ENCODE measurements at regions not wholly inside any gene's neighbourhood (a gene's known extent, or its start where the extent isn't known, plus 50 kb on each side); places are given as distances from the start of the nearest gene placed in this dataset.
"Not testable (repeated sequence)": the region's sequence is repeated elsewhere in the genome, so short reads cannot be mapped to it uniquely, and the experiment has no call there.

DNA sequence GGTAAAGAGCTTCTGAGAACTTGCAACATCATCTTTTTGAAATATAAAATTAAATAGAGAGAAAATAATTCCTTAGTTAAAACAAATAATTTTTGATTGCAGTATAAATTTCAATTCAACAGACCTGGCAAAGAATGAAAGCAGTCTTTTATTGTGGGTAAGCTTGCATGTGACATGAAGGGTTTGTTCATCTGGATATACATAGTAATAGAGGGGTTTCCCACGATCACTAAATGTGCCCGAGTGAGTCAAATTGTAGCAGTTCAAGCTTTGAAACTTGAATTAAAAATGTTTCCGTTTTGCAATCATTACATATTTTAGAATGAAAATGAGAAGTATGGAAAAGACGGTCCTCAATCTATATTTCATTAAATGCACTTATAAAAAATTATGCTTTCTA is 658.4 kb upstream of the MBL2 start:
- DNase-seq (ENCODE audit: low spot score), result no peak

DNA sequence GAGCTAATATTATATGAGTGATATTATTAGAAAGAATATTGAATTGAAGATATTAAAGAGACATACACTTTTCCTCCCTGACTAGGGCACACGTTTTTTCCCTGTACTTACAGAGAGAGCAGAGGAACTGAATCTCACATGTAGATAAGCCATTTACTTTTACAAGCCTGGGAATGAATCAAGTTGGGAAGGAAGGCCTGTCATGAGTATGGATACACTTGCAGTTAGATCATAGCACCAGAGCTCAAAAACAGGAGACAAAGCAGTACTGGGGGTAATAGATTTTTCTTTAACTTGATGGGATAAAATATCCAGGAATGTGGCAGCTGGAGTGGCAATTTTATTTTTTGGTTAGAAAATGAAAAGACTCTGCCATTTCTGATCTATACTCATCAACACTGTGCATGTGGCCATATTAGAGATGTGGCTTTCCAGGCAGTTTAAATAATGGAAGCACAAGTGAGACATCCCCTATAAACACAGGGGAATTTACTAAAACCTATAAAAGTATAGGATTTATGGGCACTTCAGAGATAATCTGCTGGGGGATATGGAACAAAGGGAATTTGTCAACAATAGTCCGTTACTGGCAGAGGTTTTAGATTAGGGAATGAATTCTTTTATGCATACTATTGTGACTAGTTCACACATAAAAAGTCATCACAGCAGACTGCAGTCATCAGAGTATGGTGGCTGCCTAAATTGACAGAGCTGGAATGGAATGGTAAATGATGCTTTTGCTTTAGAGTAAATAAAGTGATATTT is 657.7 kb upstream of the MBL2 start:
- DNase-seq (ENCODE audit: low spot score), result no peak

DNA sequence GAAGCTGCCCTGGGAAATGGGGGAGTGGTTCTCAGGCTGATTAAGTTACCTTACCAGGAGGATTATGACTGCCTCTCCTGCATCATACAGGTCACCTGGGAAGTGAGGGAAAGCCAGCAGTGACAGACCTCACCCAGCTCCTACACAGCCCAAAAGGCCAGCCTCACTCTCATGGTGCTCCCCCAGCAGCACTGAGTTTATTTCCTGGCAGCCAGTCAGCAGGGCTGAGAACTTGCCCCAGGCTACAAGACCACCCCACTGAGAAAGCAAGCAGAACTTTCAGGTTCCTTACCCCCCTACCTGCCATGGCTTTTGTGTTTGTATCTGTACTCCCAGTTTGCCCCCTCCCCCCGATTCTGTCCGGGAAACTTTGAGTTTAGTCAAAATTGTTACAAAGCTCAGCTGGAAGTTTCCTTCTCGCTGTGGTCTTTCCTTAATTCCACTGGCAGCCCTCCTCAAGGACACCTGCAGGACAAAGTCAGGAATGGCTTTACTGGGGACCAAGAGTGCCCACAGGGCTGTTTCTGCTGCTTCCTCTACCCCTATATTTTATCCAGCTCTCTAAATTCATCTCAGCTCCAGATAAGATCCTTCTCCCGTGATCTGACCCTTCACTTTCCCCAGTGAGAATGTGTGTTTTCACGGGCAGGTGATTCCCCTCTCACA is 649.8 kb upstream of the MBL2 start:
- no peak for DNase-seq (ENCODE audit: low spot score)

- DNase-seq (ENCODE audit: low spot score), result no peak
Observed at GRCh38 chr10:53412651-53413050, 640.1 kb upstream of the MBL2 start.

DNA sequence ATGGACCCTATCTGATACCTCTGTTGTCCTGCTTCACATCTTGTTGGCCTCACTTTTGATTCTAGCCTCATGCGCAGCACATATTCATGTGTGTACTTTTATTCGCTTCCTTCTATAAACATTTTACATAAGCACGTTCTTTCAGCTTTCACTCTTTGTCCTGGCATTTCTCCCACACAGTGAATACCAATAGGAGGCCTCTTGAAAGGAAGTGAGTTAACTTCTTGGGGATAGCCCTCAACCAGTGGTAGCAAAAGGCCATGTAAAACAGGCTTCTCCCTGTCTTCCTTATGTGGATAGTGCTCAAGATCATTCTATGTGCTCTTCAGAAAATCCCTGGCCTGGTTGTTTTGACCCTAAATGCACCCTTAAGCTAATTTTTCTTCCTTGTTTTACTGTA is 633.9 kb upstream of the MBL2 start:
- no peak for DNase-seq (ENCODE audit: low spot score)

DNA sequence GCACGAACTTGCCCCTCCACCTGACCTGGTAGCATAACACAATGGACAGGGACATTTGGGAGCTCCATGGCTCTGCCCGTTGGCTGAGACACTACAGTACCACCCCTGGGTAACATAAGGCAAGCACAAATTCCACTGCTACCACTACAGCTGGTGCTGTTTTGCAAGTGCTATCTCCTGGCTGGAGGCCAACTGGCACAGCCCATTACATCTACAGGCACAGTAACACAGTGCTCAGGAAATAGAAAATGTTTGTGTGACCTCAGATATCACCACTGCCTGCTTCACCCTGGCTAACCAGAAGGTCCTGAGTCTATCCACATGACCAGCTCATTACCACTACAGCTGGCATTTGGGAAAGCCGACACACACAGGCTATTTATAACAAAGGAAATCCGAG is 631.1 kb upstream of the MBL2 start:
- DNase-seq (ENCODE audit: low spot score), result no peak

GRCh38 chr10:53402594-53402993 is 630.0 kb upstream of the MBL2 start:
- no peak for DNase-seq (ENCODE audit: low spot score)

DNA sequence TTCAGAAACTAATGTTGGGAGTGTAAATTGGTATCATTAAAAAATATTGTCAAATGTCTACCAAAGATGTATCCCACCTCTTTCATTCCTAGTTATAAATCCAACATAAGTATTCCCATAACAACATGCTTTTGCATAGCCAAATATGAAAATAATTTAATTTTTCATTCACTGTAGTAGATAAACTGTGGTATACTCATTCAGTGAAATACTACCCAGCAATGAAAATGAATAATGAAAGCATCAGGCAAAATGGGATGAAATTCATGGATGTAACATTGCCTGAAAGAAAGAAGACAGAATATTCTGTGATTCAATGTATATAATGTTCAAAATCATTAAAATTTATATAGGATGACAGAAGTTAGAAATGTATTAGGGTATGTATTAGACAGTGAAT is 629.0 kb upstream of the MBL2 start:
- DNase-seq (ENCODE audit: low spot score), result no peak

GRCh38 chr10:53396876-53397275 is 624.3 kb upstream of the MBL2 start:
- DNase-seq (ENCODE audit: low spot score), result no peak

DNA sequence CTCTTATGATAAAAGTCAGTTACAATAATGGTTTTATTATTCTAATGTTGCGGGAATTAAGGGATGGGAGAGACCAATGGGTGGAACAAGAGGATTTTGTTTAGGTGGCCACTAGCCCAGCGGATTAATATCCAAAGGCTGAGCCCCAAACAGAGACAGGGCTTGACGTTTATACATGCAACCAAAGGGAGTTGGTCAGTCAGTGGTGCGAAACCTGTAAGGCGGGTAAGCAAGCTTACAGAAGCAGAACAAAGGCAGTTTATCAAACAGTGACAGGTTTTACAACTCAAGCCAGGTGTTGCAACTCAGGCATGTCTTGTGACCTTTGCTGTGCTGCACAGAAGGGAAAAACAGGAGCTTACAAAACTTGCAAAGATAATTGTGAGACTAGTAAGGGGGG is 622.9 kb upstream of the MBL2 start:
- no peak for DNase-seq (ENCODE audit: low spot score)

DNA sequence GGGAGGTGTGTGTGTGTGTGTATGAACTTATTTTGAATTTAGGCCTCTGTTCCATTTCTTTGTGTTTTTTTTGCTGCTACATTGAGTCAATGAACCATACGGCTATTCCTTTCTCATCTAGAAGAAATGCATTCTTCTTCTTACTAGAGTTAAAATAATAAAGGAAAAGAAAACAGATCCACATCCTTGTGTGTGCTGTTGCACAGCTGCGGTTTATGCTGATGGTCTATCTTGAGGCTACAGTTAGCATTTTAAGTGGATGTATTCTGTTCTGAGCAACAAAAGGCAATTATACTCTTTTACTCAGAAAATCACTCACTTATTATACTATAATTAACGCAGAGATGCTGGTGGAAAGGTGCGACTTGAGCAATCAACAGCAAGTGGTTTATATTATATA is 615.0 kb upstream of the MBL2 start:
- DNase-seq (ENCODE audit: low spot score), result no peak

DNA sequence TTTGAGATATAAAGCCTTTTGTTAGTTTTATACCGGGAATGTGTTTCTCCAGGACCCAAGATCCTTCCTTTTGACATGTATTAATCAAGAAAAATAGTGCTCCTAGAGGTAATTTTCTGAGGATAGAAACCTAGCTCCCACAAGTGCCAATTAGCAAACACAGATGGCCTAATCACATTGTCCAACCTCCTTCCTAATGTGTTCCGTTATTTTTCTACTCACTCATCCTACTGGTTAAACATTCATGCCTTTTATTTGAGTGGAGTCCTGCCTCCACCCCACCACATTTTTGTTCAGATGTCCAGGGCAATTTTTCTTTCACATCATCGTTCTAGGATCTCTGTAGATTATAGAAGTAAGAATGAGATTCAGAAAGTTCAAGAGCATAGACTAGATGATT is 610.0 kb upstream of the MBL2 start:
- DNase-seq (ENCODE audit: low spot score), result no peak

DNA sequence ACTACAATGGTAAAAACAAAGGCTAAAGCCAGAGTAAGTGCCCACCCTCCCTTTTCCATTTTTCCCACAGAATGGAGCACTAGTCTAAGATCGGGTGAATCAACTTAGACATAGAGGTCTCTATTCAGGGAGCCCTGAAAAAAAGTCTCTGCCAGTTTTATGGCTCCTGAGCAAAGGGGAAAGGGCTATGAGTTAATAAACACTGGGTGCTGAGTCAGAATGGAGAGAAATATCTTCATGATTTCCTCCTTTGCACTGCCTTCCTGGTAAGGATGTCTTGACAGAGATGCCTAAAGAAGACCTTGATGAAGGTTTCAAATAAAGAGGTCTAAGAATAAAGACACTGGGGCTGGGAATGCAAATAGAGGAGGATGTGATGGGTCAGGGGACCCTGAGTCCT is 607.4 kb upstream of the MBL2 start:
- DNase-seq (ENCODE audit: low spot score), result no peak

GRCh38 chr10:53370347-53370746 is 597.8 kb upstream of the MBL2 start:
- no peak for DNase-seq (ENCODE audit: low spot score)

GRCh38 chr10:53361936-53362335 is 589.4 kb upstream of the MBL2 start:
- no peak for DNase-seq (ENCODE audit: low spot score)

DNA sequence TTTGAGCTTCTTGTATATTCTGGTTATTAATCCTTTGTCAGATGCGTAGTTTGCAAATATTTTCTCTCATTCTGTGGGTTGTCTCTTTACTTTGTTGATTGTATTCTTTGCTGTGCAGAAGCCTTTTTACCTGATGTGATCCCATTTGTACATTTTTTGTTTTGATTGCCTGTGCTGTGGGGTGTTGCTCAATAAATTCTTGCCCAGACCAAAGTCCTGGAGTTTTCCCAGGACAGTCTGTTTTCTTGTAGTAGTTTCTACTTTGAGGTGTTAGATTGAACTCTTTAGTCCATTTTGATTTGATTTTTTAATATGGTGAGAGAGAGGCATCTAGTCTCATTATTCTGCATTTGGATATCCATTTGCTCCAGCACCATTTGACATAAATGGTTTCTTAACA is 588.7 kb upstream of the MBL2 start:
- DNase-seq (ENCODE audit: low spot score), result peak; percentile 5

GRCh38 chr10:53358978-53359377 is 586.4 kb upstream of the MBL2 start:
- not testable (repeated sequence) for DNase-seq (ENCODE audit: low spot score)

DNA sequence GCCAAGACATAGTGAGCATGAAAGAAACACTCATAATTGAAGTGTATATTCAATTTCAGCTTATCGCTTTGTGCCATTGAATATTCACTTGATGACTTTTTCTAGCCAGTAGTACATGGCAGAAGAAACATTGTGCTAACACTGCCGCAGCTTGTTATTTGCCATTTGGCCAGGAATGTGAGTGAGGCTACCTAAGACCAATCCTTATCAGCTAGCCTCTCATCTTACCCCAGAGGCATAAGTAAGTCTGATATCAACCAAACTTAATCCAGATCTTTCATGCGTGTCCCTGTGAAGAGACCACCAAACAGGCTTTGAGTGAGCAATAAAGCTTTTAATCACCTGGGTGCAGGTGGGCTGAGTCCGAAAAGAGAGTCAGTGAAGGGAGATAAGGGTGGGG is 586.0 kb upstream of the MBL2 start:
- no peak for DNase-seq (ENCODE audit: low spot score)

DNA sequence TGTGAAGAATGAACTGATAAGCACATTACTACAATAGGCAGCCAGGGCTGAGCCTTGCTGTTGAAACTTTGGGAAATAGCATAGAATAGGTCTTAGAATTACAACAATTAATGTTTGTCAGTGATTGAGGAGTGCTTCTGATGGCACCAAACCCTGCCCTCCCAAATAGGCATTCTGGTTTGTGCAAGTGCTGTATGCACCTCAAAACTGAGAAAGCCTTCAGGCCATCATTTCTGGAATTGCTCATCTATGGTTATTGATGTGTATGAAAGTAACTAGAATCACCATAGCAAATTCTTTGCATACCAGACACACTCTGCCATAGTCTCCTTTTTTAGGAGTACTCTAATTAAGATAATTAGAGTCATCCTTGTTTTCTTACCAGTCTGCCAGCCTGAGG is 585.0 kb upstream of the MBL2 start:
- no peak for DNase-seq (ENCODE audit: low spot score)

GRCh38 chr10:53356616-53357349 is 584.2 kb upstream of the MBL2 start:
- no peak for DNase-seq (ENCODE audit: low spot score)

DNA sequence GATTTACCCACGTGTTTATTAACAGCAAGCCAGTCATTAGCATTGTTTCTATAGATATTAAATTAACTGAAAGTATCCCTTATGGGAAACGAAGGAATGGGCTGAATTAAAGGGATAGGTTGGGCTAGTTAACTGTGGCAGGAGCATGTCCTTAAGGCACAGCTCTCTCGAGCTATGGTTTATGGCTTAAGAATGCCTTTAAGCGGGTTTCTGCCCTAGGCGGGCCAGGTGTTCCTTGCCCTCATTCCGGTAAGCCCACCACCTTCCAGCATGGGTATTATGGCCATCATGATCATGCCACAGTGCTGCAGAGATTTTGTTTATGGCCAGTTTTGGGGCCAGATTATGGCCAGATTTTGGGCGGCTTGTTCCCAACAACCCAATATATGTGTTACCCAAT is 569.9 kb upstream of the MBL2 start:
- DNase-seq (ENCODE audit: low spot score), result not testable (repeated sequence)

DNA sequence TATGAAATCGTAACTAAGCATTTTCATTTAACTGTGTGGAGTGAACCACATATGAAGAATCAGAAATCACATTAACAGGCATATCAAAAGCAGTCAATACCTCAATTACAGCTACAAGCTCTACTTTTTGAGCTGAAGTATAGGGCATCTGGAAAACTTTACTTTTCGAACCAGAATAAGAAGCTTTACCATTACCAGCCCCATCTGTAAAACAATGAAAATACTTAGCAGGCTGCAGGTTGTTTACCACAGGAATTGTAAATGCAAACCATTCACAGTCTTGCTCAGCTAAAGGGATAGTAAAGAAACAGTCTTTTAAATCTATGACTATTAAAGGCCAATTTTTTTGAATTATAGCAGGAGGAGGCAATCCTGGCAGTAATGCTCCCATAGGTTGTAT is 565.6 kb upstream of the MBL2 start:
- not testable (repeated sequence) for DNase-seq (ENCODE audit: low spot score)

DNA sequence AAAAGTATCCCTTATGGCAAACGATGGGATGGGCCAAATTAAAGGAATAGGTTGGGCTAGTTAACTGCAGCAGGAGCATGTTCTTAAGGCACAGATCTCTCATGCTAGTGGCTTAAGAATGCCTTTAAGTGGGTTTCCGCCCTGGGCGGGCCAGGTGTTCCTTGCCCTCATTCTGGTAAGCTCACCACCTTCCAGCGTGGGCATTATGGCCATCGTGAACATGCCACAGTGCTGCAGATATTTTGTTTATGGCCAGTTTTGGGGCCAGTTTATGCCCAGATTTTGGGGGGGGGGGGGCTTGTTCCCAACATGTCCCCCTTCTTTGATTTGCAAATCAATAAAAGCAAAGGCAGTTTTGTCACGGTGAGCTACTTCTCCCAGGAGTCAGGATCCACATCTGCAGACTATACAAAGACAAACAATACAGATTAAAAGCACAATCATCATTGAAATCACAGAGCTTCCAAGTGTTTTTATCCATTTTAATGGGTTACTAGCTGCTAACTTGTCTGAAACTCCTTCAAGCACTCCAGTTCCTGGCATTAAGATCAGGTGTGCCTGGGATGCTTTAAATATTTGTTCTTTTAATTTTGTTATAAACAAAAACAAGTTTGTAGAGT is 563.3 kb upstream of the MBL2 start:
- not testable (repeated sequence) for DNase-seq (ENCODE audit: low spot score)
